B cell (primary cell): ENCODE measurements at regions not wholly inside any gene's neighbourhood (a gene's known extent, or its start where the extent isn't known, plus 50 kb on each side); places are given as distances from the start of the nearest gene placed in this dataset.

Experiments used
- ATAC-seq: fragments of 200-7000 bp; cut with Tn5 transposase; one replicate; pipeline ENCODE4 v1.10.0; 2021; ENCODE audit warnings: low read depth, mild to moderate bottlenecking, moderate number of reproducible peaks, moderate library complexity
- CTCF ChIA-PET: fragments of 350-600 bp; sonication (Branson Sonifier 250); formaldehyde crosslinking; loops from one replicate; lab custom pipeline; 2021; ENCODE audit warnings: antibody characterized with exemption, inconsistent platforms; lab: Charles Lee
- POLR2A ChIA-PET: fragments of 350-600 bp; sonication (Branson Sonifier 250); formaldehyde crosslinking; loops from one replicate; lab custom pipeline; 2021; ENCODE audit warnings: antibody characterized with exemption; lab: Charles Lee
- DNase-seq: peaks from one replicate; pipeline ENCODE4 v3.0.0; 2013
- H2AFZ ChIP-seq: 2 replicates; pipeline ENCODE4 v1.6.1; 2012; ENCODE audit warnings: mild to moderate bottlenecking, low read depth, low read length; ENCODE audit not compliant: insufficient read depth, poor library complexity, severe bottlenecking
- H3K27ac ChIP-seq, 2 donors: 1 replicate in 1 of 2; 2 replicates in 1 of 2; pipeline ENCODE4 v1.5.1; 2012 to 2013; ENCODE audit warnings: low read length in 2 of 2, mild to moderate bottlenecking in 2 of 2, moderate library complexity in 1 of 2
- H3K27me3 ChIP-seq, 4 experiments: fragments of 200-600 bp in 1 of 4; sonication (generic) in 1 of 4; replicated peaks in 1 of 4; 1 replicate in 2 of 4; 2 replicates in 2 of 4; pipeline versions ENCODE4 v1.6.1 to v1.7.0; 2013 to 2016; ENCODE audit warnings: low read length in 3 of 4, mild to moderate bottlenecking in 2 of 4, mixed read lengths in 1 of 4, moderate library complexity in 1 of 4; ENCODE audit not compliant: insufficient read depth in 4 of 4, control insufficient read depth in 3 of 4; ENCODE audit errors: control extremely low read depth in 1 of 4
- H3K36me3 ChIP-seq, 2 experiments: replicated peaks in 1 of 2; 1 replicate in 1 of 2; 2 replicates in 1 of 2; pipeline versions ENCODE4 v1.6.1 to v1.7.1; 2013; ENCODE audit warnings: low read length in 1 of 2; ENCODE audit not compliant: insufficient read depth in 2 of 2, control insufficient read depth in 1 of 2; ENCODE audit errors: control extremely low read depth in 1 of 2, extremely low read depth in 1 of 2
- H3K4me1 ChIP-seq, 2 donors: fragments of 200-600 bp in 1 of 2; sonication (generic) in 1 of 2; 1 replicate in 1 of 2; 2 replicates in 1 of 2; pipeline versions ENCODE4 v1.5.1 to v1.6.1; 2013 to 2017; ENCODE audit warnings: low read length in 2 of 2; ENCODE audit not compliant: control insufficient read depth in 2 of 2, insufficient read depth in 2 of 2
- H3K4me2 ChIP-seq: replicated peaks from 2 replicates; pipeline ENCODE3; 2012; ENCODE audit warnings: mild to moderate bottlenecking, low read depth, low read length; ENCODE audit not compliant: poor library complexity, severe bottlenecking
- H3K4me3 ChIP-seq, 5 experiments: fragments of 200-600 bp in 1 of 5; sonication (generic) in 1 of 5; 1 replicate in 3 of 5; 2 replicates in 2 of 5; pipeline versions ENCODE4 v1.5.1 to v1.7.0; 2011 to 2016; ENCODE audit warnings: low read length in 4 of 5, mild to moderate bottlenecking in 4 of 5, low read depth in 2 of 5, control low read depth in 1 of 5, moderate library complexity in 1 of 5; ENCODE audit not compliant: insufficient read depth in 1 of 5; ENCODE audit errors: control extremely low read depth in 1 of 5, extremely low read depth in 1 of 5
- H3K79me2 ChIP-seq: fragments of 200-600 bp; sonication (generic); one replicate; pipeline ENCODE4 v1.6.0; 2016; ENCODE audit warnings: low read length; ENCODE audit not compliant: control insufficient read depth, insufficient read depth
- H3K9ac ChIP-seq: fragments of 200-600 bp; sonication (generic); 2 replicates; pipeline ENCODE4 v1.6.1; 2017; ENCODE audit warnings: mild to moderate bottlenecking, low read length, moderate library complexity
- H3K9me3 ChIP-seq, 3 donors: one replicate each; pipeline versions ENCODE4 v1.6.1 to v1.7.1; 2013; ENCODE audit warnings: low read length in 2 of 3; ENCODE audit not compliant: control insufficient read depth in 2 of 3, insufficient read depth in 1 of 3; ENCODE audit errors: control extremely low read depth in 1 of 3
- H4K20me1 ChIP-seq: 2 replicates; pipeline ENCODE4 v1.6.0; 2012; ENCODE audit warnings: mild to moderate bottlenecking, low read length; ENCODE audit not compliant: insufficient read depth, control insufficient read depth, poor library complexity, severe bottlenecking
- H3K27ac Mint-ChIP-seq: one replicate; pipeline ENCODE4 v1.8.0; 2021; ENCODE audit warnings: mixed read lengths
- H3K27me3 Mint-ChIP-seq: one replicate; pipeline ENCODE4 v1.8.0; 2021; ENCODE audit warnings: mixed read lengths
- H3K4me1 Mint-ChIP-seq: one replicate; pipeline ENCODE4 v1.8.0; 2021; ENCODE audit warnings: mixed read lengths
- H3K4me3 Mint-ChIP-seq: one replicate; pipeline ENCODE4 v1.8.0; 2021; ENCODE audit warnings: mixed read lengths
- H3K9me3 Mint-ChIP-seq: one replicate; pipeline ENCODE4 v1.8.0; 2022; ENCODE audit warnings: mixed read lengths; ENCODE audit not compliant: insufficient read depth
- EZH2 ChIP-seq: IDR thresholded peaks from 2 replicates; pipeline ENCODE4 v1.6.1; 2012; ENCODE audit warnings: borderline replicate concordance, low read depth, mild to moderate bottlenecking, moderate library complexity, low read length; ENCODE audit not compliant: insufficient read depth, poor library complexity, severe bottlenecking
- WGBS: methylation state at CpG from one replicate; pipeline ENCODE4 v1.1.5; 2013; ENCODE audit warnings: missing lambda C conversion rate; ENCODE audit not compliant: insufficient coverage; 5-methylcytosine and 5-hydroxymethylcytosine counted together
- intact Hi-C: fragments of 100-400 bp; cut with micrococcal nuclease; formaldehyde crosslinking; loops from one replicate; pipeline ENCODE4 v1.10.0; 2022
- TF ChIP-seq, protein P1 (sequence below): fragments of 200-600 bp; IDR thresholded peaks from one replicate; pipeline ENCODE4 v1.8.0; 2022; ENCODE audit warnings: antibody characterized with exemption, mild to moderate bottlenecking

DNA sequence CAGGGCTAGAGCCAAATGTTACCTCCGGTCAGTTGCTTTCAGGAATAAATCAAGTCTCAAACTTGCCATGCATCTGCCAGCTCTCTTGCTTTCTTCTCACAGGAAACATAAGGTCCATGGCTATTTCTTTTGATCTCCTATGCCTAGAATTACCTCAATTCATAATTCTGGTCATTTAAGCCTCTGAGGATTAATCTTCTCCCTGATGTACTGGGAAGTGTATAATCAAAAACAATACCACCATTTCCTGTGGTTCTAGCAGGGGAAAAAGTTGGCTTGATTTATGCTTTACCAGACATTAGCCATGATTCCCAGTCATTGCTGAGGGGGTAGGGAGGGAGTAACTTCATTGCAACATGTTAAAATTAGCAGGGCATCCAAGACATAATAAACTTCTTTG, 268.7 kb upstream of the EMCN start:
- Mint-ChIP-seq H3K4me3 (no peak overlapping the region), H3K27me3 (peaks cover 13% of the 10 kb centered on the region), H3K9me3 (no peaks in the 10 kb centered on the region), H3K27ac (no peak overlapping the region), H3K4me1 (no peaks in the 10 kb centered on the region)
- DNase-seq (no peak), ATAC-seq (no peak)
- WGBS, result 50% methylated on average over 1 of the region's 1 CpG
- Histone ChIP-seq H2AFZ (no peak overlapping the region), H4K20me1 (no peaks in the 10 kb centered on the region), H3K79me2 (no peaks in the 10 kb centered on the region), H3K9me3 (no peaks in the 10 kb centered on the region), H3K4me1 (no peaks in the 10 kb centered on the region), H3K4me3 (no peak overlapping the region), H3K27ac (no peak overlapping the region), H3K27me3 (no peaks in the 10 kb centered on the region), H3K4me2 (no peak overlapping the region), H3K9ac (no peak overlapping the region), H3K36me3 (no peaks in the 10 kb centered on the region)
- ChIA-PET POLR2A (no interaction called here), CTCF (no interaction called here)
- TF ChIP-seq, protein P1, sequence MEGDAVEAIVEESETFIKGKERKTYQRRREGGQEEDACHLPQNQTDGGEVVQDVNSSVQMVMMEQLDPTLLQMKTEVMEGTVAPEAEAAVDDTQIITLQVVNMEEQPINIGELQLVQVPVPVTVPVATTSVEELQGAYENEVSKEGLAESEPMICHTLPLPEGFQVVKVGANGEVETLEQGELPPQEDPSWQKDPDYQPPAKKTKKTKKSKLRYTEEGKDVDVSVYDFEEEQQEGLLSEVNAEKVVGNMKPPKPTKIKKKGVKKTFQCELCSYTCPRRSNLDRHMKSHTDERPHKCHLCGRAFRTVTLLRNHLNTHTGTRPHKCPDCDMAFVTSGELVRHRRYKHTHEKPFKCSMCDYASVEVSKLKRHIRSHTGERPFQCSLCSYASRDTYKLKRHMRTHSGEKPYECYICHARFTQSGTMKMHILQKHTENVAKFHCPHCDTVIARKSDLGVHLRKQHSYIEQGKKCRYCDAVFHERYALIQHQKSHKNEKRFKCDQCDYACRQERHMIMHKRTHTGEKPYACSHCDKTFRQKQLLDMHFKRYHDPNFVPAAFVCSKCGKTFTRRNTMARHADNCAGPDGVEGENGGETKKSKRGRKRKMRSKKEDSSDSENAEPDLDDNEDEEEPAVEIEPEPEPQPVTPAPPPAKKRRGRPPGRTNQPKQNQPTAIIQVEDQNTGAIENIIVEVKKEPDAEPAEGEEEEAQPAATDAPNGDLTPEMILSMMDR, result no peak
- no peak for TF ChIP-seq EZH2
- intact Hi-C loops, result no loop called here

DNA sequence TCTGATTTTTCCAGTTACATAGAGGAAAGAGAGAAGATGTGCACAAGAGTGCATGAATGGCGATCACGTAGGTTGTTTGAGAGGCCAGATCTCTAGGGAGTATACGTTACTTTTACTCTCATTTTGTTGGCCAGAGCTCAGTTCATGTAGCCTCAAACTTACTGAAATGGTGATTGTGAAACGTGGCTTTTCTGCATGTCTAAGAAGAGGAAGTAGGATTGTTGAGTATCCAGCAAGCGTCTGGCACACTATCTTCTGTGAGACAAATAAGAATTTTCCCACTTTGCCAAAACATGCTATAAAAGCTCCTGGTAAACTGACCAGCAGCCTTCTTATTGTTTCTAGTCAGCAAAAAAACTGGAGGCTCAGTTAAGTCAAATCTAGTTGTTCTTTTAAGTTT, 264.5 kb upstream of the EMCN start:
- no peaks in the 10 kb centered on the region for H3K4me1 Mint-ChIP-seq
- intact Hi-C loops, result no loop called here
- Histone ChIP-seq H2AFZ (no peak overlapping the region), H3K27me3 (no peaks in the 10 kb centered on the region), H4K20me1 (no peaks in the 10 kb centered on the region), H3K4me3 (no peak overlapping the region), H3K79me2 (no peaks in the 10 kb centered on the region), H3K4me1 (no peaks in the 10 kb centered on the region), H3K27ac (no peak overlapping the region), H3K9ac (no peak overlapping the region), H3K36me3 (no peaks in the 10 kb centered on the region), H3K9me3 (peaks cover 0 to 8% (median 0%) of the 10 kb centered on the region in 3 donors), H3K4me2 (no peak overlapping the region)
- no peak for ATAC-seq
- no peak for TF ChIP-seq EZH2
- no CpG with 5 or more reads among the region's 5 CpGs for WGBS
- H3K4me3 Mint-ChIP-seq, result no peak overlapping the region
- POLR2A ChIA-PET, result no interaction called here
- peaks cover 18% of the 10 kb centered on the region for H3K27me3 Mint-ChIP-seq
- no peak overlapping the region for H3K27ac Mint-ChIP-seq
- H3K9me3 Mint-ChIP-seq, result no peaks in the 10 kb centered on the region
- CTCF ChIA-PET, result interaction anchor here (1.3 kb wide), 1 partner anchor 1480 kb away, joined by 3 read pairs; no protein-coding TSS in a partner anchor
- DNase-seq, result no peak
